Left lobe of liver (tissue), 2 donors: ENCODE measurements at regions not wholly inside any gene's neighbourhood (a gene's known extent, or its start where the extent isn't known, plus 50 kb on each side); places are given as distances from the start of the nearest gene placed in this dataset.
A peak's percentile ranks its signal among the peaks of the same experiment; 100 is the strongest.

Source experiments
- ATAC-seq: fragments of 200-7000 bp; cut with Tn5 transposase; one replicate; pipeline ENCODE4 v1.9.1; 2020; ENCODE audit warnings: mild to moderate bottlenecking, moderate library complexity
- DNase-seq: peaks from one replicate; pipeline ENCODE4 v3.0.0-alpha.2; 2020; ENCODE audit warnings: low spot score
- donor health status: DM: no; HTN: no; CAD: no; lungs with moderate emphysema.
- donor health status: DM: no; HTN: yes; CAD: no.

DNA sequence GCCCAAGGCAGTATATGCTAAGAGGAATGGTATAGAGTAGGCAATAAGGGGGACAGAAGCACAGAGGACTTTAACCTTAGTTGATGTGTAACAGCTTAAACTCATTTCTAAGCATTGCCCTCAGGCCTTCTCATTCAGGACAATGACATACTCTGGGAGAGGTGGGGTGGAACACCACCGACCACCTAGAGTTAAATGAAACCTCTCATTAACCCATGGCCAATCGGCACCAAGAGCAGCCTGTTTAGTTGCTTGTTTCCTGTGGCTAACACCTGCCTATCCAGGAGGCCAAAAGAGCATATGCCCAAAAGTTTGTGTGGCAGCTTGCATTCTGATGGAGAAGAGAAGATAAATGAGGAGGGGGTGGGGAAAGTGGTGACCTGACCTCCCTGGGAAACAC lies 50.0 kb downstream of the PABIR2 start:
- ATAC-seq (no peak), DNase-seq (no peak)

DNA sequence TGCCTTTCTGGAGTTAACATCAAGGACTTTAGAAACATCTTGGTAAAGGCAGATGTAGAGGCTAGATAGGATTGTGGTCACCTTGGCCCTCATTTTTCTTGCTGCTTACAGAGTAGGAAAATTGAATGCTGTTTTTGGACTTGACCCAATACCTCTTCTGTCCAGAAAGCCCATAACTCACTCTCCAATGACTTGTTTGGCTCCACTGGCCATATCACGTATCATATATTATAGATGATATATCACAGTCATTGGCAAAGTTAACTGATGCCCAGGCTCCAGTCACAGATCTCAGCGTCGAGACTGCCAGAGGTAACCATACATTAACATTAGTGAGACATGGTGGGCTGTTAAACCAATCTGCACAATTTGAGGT lies 50.6 kb downstream of the PABIR2 start:
- no peak for ATAC-seq

DNA sequence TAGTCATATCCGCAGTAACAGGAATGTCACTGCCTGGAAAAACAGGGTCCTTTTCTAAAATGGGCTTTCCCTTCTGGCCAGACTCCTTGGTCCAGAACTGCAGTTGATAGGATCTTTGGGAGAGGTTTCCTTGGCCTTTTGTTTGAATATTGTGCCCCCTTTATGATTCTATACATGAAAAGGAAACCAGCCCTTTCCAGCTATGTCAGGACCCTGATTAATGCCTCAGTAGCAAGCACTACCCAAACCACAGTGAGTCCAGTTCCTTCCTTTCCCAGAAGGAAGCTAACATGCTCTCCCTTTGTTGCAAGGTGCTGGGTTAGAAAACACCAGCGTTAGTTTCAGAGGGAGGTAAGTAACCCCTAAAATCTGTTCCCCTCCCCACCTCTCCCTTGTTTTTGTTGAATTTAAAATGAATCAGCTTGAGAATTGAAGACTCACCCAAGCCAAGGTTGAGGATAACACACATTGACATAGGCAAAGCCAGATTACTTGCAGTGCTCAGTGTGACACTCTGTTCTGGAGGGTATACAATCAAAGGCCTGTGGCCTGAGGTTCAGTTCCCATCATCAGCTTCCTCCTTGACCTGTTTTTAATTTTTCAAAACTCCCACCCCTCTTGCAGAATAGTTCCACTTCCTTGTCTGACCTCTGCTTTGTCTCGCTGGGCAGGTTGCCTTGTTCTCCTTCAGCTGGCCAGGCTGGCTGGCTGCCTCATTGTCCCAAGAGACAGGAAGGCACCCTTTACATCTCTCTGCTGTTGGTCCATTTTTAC lies 51.2 kb downstream of the PABIR2 start:
- no peak for ATAC-seq

More for the DNA sequence above, 50.6 kb downstream of the PABIR2 start:
- no peak for DNase-seq

DNA sequence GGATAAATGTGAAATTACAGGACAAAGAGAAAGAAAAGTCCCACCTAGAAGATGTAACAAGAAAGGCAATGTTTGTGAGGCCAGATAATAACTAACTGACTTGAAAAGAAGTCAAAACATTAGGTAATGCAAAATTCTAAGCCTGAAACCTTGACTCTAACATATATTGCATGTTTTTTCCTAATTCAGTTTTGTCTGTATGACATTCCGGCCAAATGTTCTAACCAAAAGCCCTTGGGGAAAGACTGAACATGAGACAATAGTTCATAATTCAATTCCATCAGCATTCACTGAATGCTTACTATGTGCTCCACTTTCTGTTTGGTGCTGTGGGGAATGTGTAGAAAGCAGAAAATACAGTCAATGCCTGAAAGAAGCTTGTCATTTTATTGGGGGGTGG lies 53.9 kb downstream of the PABIR2 start:
- no peak for ATAC-seq
- DNase-seq: no peak

More for the DNA sequence above, 51.2 kb downstream of the PABIR2 start:
- no peak for DNase-seq

DNA sequence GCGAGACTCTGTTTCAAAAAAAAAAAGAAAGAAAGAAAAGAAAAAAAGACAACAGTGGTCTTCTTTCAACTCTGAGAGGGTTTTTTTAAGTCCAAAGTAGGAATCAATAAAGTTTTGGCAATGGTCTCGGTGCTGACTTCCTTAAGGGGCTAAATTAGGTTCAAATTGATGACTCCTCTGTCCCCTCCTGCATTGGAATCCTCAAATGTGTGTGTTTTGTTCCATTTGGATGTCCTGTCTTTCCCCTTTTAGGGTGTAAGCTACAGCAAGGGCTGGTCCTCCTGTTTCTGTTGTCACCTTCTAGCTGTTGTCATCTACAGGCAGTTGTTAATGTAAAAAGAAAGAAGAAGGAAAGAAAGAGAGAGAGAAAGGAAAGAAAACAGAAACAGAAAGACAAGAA lies 54.4 kb downstream of the PABIR2 start:
- no peak for ATAC-seq
- DNase-seq: no peak

DNA sequence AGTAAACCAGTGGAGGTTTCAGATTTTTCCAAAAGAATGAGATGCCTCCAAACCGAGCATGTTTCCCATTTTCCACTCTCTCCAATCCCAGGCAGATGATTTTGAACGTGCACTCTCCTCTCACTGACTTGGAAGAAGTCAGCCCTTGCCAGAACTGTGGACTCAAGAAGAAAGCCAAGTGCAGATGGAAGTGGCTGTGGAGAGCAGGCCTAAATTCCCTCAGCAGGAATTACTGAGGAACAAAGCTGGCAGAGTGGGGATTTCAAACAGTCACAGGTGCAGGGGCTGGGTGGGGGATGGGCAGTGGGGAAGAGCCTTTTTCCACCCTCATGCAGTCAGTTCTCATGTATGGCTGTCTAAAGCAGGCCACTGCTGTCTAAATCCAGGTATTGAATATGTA lies 55.3 kb downstream of the PABIR2 start:
- ATAC-seq (no peak), DNase-seq (no peak)

DNA sequence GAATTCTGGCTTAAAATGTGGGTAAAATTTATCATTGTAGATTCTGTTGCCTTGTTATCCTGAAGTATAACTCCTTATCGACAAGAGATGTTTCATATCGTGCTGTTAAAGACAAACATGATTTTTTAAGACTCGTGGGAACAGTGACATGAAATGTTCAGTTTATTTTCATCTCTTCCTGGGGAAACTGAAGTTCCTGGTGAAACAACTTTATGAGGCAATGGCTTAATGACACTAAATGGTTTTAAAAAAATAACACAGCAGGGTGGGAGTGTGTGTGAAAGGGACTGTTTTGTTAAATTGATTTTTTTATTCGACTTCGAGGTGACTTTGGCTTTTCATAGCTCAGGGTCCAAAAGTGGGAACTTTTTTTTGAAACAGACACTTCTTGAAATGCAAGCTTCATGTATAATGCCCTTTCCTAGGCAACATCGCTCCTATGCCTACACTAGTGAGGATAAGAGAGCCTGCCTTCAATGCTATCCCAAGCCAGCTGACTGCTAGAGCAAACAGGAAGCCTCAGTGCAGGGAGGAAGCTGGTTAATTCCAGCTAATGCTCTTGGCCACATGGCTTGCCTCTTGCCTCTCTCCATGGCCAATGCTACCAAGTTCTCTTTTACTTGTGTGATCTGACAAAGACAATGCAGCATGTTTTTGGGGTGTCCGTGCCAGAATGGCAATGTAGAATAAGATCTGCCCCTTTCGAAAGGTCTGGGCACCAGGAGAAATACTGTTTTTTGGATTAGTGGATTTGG lies 57.8 kb downstream of the PABIR2 start:
- DNase-seq: no peak

DNA sequence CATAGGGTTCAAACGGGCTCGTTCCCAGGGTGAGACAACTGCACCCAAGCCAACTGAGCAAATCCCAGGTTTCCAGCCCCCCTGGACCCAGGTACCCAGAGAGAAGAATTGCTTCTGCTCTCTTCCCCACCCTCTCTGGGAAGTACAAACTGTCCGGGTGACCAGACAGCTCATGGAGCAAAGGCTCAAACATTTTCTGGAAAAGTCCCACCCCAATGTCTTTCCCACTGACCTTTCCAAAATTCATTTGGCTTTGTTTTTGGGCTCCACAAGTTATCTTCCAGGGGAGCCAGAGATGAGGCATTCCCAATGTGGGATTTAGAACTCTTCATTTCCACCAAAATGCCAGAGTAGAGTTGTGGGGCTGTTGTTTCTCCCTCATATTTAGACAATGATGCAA lies 58.6 kb downstream of the PABIR2 start:
- ATAC-seq: no peak
- DNase-seq: no peak

More for the DNA sequence above, 57.8 kb downstream of the PABIR2 start:
- ATAC-seq: no peak

DNA sequence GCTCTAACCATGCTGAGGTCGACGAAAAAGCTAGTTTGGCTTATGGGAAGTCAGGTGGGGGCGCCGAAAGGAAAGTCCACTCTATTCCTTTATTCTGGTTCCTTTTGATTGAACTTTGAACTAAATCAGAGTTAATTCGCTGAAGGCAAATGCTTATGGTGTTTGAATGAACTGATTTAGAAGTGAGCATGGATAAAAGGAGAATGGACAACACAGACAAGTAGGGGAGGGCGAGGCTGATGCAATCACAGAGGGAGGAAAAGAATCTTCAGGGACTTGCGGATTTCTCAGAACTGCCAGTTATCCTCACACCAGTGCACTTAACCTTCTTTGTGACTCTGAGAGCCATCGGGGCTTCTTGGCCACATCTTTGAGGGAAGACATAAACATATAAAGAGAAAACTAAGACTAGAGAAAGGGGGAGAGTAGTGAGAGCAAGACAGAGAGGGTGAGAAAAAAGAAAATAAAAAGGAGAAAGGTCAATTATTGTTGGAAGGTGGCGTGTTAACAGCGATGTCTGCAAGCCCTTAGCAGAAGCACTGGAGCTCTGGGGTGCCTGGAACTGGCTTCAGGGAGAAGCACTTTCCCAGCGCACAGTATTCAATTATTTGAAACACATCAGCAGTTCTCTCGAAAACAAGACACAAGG lies 59.2 kb downstream of the PABIR2 start:
- ATAC-seq: no peak
- no peak for DNase-seq

DNA sequence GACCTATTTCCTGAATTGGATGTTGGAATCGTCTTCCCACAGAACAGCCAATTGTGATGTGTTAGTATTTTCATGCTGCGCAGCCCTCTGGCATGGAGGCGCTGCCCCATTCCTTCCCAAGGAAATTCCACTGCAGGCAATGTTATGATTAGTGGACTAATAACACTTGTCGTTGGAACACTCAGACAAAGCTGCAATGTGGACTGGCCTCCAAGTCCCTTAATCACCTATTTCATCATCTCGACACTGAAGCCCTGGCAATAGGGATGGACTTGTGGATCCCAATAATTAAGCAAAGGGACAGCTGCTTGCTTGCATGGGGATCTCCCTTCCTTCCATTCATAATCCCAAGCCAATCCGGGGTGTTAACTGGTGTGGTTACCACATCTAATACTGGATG lies 59.9 kb downstream of the PABIR2 start:
- DNase-seq: no peak
- ATAC-seq: no peak

DNA sequence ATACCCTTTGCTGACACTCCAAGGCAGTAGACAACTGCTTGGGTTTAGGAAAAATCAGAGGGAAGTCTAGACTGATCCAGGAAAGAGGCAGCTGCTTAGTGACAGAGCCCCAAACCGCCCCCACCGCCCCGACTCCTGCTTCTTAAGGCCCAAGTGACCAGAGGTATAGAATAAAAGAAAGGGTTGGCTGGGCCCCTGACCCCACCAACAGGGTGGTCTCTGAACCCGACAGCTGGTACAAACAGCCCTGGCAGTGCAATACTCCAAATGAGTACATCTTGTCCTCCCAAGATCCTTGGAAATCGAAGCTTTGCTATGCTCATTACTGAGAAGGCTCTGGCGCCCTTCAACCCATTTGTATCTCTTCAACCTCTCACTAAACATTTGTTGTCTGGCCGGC lies 60.6 kb downstream of the PABIR2 start:
- DNase-seq: no peak
- ATAC-seq: no peak

DNA sequence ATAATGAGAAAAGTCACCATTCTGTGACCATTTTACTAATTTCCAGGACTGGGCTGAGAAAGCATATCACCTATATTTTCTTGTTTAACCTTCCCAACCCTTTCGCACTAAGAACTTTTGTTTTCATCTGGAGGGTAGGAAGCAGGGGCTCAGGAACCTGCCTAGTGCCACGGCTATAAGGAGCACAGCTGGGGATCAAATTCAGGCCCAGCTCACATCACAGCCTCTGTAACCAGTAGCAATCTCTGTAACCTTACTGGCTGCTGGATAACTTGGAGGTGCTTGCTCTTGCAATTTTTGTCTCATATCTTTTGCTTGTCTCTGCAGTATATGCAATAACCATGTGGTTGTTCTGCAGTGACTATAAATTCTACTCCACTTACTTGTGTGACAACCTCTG lies 62.0 kb downstream of the PABIR2 start:
- DNase-seq (no peak), ATAC-seq (no peak)

DNA sequence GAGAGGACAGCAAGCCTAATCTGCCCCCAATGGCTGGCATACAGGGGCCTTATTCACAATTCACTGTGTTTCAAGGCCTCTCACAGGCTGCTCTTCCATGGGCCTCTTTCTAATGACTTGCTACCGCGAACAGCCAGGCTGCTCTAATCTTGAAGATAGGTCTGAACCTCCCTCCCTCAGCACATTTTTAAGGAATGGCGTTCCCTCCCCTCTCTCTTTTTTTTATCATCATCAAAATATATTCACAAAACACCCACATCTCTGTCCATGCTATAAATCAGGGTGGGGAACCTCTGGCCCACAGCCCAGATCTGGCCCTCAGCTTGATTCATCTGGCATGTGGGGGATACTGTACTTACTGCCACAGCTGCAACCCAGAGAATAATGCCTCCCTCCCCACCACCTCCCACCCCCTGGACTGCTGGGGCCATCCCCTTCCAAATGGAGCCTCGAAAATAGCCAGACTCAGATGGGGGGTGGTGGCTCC lies 62.5 kb downstream of the PABIR2 start:
- DNase-seq (no peak), ATAC-seq (no peak)

DNA sequence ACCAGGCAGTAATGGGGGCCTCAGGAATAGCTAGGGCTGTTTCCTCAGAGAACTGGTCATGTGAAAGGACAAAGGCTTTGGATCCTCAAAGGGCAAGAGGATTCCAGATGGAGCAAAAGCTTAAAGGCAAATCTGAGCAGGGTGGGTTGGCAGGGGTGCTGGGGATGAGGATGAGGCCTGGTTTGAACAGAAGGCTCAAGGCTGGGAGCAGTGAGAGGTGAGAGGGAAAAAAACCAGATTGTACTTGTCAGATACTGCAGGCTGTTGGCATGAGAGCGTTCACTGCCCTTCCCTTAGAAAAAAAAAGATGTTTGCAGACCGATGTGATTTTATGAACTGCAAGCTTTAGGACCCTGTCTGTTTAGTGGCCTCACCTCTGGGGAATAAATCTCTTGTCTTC lies 63.4 kb downstream of the PABIR2 start:
- ATAC-seq: no peak
- DNase-seq: no peak

DNA sequence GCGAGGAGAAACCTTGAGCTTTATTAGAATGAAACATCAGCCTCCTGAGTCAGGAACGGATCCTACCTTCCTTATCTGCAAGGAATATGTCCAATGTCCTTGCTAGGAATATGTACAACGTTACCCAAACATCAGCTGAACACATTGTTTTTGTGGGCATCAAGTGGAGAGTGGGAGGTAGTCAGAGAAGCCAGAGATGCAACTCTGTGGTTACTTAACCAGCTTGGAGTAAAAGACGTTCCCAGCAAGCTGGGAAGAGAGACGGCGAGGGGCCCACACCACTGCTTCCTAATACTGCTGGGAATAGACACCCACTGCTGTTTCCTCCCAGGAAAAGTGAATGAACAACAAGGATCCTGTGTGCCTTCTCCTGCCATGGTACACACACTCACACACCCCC lies 64.3 kb downstream of the PABIR2 start:
- no peak for DNase-seq
- no peak for ATAC-seq

DNA sequence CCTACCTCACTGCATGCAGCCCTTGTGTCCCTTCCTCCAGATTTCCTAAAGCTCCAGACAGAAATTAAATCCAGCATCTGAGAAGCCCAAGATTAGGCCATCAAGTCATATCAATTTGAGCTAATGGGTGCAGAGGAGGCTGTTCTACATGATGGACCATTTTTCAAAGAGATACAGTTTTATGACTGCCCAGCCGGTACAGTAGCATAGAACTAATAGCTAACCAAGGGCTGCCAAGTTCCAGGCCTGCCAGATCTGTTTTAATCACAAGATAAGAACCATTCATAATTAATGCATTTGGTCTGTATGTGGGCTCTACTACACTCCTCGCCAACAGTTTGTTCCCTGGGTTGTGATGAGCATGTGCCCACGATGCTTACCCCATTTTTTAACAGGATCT lies 64.9 kb downstream of the PABIR2 start:
- no peak for DNase-seq
- no peak for ATAC-seq

DNA sequence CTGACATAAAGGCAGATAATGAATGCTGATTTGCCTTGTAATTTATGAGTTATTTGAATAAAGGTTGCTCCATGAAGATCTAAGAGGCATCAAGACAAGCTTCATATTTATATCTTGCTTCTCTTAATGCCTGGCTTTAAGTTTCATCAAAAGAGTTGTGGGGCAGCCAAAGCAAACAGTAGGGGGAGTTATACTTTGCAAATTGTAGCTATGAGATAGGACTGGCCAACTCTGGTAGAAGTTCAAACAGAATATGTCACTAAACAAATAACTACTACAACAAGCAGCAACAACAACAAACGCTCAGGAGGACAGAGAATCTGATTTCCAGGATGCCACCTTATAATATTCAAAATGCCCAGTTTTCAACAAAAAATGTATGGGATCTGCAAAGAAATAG lies 69.1 kb upstream of the PLAC1 start:
- ATAC-seq: peak; percentile 44
- DNase-seq: no peak

DNA sequence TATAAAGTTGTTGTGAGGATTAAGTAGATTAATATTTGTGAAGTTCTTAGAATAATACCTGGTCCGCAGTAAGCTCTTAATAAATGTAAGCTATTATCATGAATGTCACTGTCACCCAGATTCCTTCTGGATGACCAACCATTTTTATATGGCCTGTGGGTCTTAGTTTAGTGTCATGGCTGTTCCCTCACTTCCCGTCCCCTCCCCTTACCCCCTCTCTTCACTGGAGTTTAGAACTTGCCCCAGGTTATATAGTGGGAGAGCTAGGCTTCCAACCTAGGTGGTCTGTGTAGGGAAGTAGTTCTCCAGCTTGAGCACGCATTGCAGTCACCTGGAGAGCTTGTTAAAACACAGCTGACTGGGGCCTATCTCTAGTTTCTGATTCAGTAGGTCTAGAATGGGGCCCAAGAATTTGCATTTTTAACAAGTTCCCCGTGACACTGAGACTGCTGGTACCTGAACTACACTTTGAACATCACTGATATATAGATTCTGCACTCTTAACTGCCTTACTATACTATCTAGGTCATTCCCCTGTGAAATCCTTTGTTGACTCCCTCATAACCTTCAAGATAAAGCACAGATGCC lies 66.9 kb upstream of the PLAC1 start:
- ATAC-seq (no peak), DNase-seq (no peak)

DNA sequence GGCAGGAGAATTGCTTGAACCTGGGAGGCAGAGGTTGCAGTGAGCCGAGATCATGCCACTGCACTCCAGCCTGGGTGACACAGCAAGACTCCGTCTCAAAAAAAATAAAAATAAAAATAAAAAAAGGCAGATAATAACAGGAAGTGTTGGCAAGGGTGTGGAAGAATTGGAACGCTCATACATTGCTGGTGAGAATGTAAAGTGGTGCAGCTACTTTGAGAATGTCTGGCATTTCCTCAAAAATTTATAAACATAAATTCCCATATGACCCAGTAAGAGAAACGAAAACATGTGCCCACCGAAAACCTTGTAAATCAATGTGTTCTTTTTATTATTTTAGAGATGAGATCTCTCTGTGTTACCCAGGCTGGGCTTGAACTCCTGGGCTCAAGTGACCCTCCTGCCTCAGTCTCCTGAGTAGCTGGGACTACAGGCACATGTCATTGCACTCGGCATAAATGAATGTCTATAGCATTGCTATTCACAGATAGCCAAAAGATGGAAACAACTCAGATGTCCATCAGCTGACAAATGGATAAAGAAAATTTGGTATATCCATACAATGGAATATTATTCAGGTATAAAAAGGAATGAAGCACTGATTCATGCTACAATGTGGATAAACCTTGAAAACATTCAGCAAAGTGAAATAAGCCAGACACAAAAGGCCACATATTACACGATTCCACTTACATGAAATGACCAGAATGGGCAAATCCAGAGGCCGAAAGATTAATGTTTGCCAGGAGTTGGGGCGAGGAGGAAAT lies 63.7 kb upstream of the PLAC1 start:
- DNase-seq (no peak), ATAC-seq (no peak)

DNA sequence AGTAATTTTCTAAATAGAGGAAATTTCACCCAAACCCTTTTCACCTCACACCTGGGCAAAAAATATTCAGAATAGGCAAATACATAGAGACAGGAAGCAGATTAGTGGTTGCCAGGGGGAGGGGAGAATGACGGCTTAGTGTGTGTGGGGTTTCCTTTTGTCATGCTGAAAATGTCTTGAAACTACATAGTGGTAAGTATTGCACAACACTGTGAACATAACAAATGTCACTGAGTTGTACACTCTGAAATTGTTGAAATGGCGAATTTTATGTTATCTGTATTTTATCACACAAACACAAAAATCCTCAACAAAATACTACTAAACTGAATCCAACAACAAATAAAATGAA lies 60.7 kb upstream of the PLAC1 start:
- ATAC-seq: no peak
- DNase-seq: no peak
